ENCODE measurements at regions not wholly inside any gene's neighbourhood (a gene's known extent, or its start where the extent isn't known, plus 50 kb on each side); places are given as distances from the start of the nearest gene placed in this dataset.
"Not testable (repeated sequence)": the region's sequence is repeated elsewhere in the genome, so short reads cannot be mapped to it uniquely, and the experiment has no call there.

- no peak for DNase-seq (ENCODE audit: low read depth in 2 of 2)
Measured at GRCh38 chr3:166351461-166351860, 514.2 kb upstream of the BCHE start.

DNA sequence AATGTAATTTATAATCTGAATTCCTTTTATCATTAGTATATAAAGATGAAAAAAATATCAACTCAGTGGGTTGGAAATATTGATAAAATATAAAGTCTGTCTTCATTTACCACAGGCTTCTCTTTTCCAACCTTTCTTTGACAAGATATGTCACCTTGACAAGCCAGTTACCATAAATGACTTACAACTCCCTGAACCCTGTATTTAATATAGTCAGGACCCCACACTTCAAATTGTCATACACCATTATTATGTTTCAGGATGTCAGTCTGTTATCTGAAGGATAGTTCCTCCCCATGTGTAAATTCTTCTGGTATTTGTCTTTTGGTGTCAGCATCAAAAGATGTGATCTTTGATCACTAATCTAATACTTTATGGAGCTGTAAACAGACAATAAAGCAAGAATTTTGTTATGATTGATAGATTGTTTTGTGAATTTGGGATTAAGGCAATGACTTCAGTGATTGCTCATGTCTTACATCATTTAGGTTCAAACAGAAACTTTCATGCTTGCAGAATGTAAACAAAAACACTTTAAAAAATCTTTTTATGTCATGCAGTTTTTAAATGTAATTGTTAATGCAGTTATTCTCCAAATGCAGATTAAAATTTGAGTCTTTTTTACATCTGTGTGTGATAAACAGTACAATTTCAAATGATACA lies 503.5 kb upstream of the BCHE start:
- DNase-seq (ENCODE audit: low read depth in 2 of 2): no peak

- DNase-seq (ENCODE audit: low read depth in 2 of 2): no peak
Measured at GRCh38 chr3:166324401-166324800, 487.2 kb upstream of the BCHE start.

DNA sequence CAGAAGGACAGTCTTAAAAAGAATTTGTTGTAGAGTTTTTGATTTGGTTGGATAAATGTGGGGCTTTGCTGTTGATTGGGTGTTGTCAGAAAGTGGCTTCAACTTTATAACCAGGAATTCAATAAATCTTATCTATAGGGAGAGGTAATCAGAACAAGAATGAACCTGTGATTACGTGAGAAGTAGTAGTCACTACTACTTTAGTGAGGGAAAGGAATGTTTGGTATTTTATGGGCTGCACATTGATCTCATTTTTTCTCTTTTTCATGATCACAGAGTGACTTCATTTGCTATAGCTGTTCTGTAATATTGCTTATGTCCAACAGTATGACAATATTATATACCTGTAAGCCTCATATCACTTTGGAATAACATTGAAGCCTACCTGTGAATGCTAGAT lies 485.2 kb upstream of the BCHE start:
- DNase-seq (ENCODE audit: low read depth in 2 of 2): no peak

DNA sequence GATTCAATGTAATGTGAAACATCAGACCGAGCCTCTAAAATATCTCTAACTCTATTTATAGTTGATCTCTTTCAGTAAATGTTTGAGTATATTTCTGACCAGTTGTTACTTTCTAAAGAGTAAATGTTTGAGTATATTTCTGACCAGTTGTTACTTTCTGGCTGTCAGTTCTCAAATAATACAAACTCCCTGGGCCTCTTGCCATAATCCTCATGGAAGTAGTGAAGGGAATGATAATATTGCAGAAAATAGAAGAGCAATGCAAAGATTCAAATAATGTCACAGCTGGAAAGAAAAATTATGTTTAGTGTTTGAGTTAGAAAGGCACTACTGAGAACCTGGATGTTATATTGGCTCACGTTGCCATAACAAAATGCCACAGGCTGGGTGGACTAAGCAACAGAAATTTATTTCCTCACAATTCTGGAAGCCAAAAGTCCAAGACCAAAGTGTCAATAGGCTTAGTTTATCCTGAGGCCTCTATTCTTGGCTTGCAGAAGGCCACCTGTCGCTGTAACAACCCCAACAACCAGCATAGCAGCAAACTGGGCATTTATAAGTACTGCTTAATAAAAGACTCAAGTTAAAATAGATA lies 470.6 kb upstream of the BCHE start:
- no peak for DNase-seq (ENCODE audit: low read depth in 2 of 2)

DNA sequence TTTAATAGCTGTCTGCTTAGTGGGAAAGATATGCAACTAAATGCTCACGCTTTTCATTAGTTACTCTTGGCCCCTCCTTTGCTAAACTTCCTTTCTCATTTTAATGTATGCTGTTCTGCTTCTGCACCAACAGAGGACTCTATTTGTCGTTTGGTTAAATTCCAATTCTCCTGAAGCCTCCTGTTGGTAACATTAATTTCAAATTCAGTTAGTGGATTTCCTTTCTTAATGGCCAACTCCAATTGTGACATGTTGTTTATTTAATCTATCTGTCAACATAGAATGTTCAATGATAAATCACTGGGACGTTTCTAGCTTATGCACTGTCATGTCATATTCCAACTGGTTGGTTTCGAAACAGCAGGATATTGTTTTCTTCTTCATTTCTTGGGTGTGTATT lies 467.4 kb upstream of the BCHE start:
- no peak for DNase-seq (ENCODE audit: low read depth in 2 of 2)

- no peak for DNase-seq (ENCODE audit: low read depth in 2 of 2)
Measured at GRCh38 chr3:166303681-166304080, 466.5 kb upstream of the BCHE start.

- no peak for DNase-seq (ENCODE audit: low read depth in 2 of 2)
Measured at GRCh38 chr3:166302331-166302730, 465.1 kb upstream of the BCHE start.

DNA sequence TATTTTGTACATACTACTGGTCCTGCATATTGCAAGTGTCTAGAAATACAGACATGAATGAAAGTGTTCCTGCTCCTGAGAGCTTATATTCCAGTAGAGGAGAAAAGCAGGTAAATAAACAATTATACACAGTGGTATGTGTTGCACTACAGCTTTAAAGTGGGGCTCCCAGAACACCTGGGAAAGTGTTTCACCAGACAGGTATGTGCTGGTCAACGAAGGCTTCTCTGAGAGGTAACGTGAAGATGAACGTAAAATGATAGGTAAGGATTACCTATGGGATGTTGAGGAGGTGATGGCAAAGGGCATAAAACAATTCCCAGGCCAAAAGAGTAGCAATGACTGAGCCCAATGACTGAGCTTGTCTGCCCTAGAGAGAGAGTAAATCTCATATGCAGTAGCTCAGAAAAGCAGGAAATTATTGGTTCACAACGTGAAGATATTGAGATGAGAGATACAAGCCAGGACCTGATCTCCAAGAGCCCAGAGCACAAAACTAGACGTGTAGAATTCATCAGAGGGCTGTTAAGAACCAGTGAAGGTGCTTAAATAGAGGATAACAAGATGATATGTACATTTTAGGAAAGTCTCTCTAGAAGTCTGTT lies 459.1 kb upstream of the BCHE start:
- no peak for DNase-seq (ENCODE audit: low read depth in 2 of 2)

DNA sequence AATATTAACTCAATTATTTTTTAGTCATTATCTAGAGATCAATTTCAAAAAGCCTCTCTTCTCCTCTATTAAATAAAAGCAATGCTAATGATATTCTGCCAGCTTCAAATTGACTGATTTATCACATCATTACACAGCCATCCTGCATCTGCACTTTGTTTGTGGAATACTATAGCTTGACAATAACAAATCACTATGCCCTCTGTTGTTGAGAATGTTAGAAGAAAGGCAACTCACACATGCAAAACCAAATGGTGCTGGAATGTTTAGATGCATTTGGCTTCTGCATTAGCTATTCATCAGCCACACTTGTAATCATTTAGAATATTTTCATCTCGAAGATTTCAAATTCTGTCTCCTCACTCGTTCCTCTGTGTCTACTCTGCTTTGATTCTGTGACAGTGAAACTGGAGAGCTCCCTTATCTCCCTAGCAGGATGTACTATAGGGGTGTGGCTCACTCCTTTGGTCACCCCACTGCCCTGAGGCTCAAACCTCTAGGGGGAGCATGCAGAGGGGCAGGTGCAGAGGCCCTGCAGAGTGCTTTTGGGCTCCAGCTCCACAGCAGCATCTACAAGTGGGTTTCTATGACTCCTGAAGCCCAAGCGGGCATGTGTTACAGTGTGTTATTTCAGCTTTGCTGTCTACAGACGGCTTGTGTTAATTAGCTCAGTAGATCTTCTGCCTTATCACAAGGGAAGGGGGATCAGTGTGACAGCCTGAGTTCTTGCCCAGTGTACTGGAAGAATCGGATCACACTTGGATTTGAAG lies 454.1 kb upstream of the BCHE start:
- DNase-seq (ENCODE audit: low read depth in 2 of 2): no peak

- DNase-seq (ENCODE audit: low read depth in 2 of 2): no peak
Measured at GRCh38 chr3:166285001-166285400, 447.8 kb upstream of the BCHE start.

DNA sequence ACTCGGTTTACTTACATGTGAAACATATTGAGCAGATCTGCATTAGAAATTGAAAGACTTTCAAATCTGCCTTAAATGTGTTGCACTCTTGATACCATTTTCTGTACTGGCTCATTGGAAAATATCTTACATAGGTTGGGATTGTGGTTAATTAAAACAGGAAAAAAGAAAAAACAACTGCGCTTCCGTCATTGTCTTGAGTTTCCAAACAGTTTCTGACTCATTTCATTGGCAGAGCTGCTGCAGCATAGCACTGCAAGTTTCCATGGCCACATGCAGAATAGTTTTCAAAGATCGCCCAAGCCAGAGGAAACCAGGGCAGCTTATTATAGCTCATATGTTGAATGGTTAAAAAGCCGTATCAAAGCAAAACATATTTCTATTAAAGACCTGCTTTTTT lies 446.6 kb upstream of the BCHE start:
- no peak for DNase-seq (ENCODE audit: low read depth in 2 of 2)

- no peak for DNase-seq (ENCODE audit: low read depth in 2 of 2)
Measured at GRCh38 chr3:166282931-166283330, 445.7 kb upstream of the BCHE start.

DNA sequence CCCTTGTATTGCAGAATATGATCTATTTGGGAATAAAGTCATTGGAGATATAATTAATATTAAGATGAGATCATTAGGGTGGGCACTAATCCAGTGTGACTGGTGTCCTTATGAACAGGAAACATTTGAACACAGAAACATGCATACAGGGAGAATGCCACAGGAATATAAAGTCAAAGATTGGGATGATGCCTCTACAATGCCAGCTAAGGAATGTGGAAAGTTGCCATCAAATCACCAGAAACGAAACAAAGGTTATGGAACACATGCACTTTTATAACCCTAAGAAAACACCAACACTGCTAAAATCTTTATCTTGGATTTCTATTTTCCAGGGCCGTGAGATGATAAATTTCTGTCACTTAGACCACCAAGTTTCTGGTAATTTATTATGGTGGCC lies 442.4 kb upstream of the BCHE start:
- no peak for DNase-seq (ENCODE audit: low read depth in 2 of 2)

- DNase-seq (ENCODE audit: low read depth in 2 of 2): no peak
Measured at GRCh38 chr3:166275024-166275390, 437.8 kb upstream of the BCHE start.

- DNase-seq (ENCODE audit: low read depth in 2 of 2): no peak
Measured at GRCh38 chr3:166274351-166275023, 437.3 kb upstream of the BCHE start.

GRCh38 chr3:166270429-166270828 lies 433.2 kb upstream of the BCHE start:
- no peak for DNase-seq (ENCODE audit: low read depth in 2 of 2)

GRCh38 chr3:166265153-166265552 lies 427.9 kb upstream of the BCHE start:
- DNase-seq (ENCODE audit: low read depth in 2 of 2): no peak

GRCh38 chr3:166263460-166263859 lies 426.2 kb upstream of the BCHE start:
- DNase-seq (ENCODE audit: low read depth in 2 of 2): no peak

DNA sequence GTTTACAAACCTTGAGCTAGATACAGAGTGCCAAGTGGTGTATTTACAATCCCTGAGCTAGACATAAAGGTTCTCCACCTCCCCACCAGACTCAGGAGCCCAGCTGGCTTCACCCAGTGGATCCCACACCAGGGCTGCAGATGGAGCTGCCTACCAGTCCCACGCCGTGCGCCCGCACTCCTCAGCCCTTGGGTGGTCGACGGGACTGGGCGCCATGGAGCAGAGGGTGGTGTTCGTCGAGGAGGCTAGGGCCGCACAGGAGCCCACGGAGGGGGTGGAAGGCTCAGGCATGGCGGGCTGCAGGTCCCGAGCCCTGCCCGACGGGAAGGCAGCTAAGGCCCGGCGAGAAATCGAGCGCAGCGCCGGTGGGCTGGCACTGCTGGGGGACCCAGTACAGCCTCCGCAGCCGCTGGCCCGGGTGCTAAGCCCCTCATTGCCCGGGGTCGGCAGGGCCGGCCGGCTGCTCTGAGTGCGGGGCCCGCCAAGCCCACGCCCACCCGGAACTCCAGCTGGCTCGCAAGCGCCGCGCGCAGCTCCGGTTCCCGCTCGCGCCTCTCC lies 421.1 kb upstream of the BCHE start:
- DNase-seq (ENCODE audit: low read depth in 2 of 2): not testable (repeated sequence)

GRCh38 chr3:166257715-166258114 lies 420.5 kb upstream of the BCHE start:
- no peak for DNase-seq (ENCODE audit: low read depth in 2 of 2)

- DNase-seq (ENCODE audit: low read depth in 2 of 2): no peak
Measured at GRCh38 chr3:166248784-166249183, 411.6 kb upstream of the BCHE start.
